ENCODE measurements at regions not wholly inside any gene's neighbourhood (a gene's known extent, or its start where the extent isn't known, plus 50 kb on each side); places are given as distances from the start of the nearest gene placed in this dataset.

- TF ChIP-seq YY1 (IDR thresholded peaks at IDR 0.05; ENCODE audit: low read depth) (no peak), REST (IDR thresholded peaks at IDR 0.05; ENCODE audit: low read depth) (no peak), EGR1 (IDR thresholded peaks at IDR 0.05) (no peak), CEBPB (IDR thresholded peaks at IDR 0.05) (no peak), TEAD4 (IDR thresholded peaks at IDR 0.05) (no peak), FOXM1 (IDR thresholded peaks at IDR 0.05; ENCODE audit: borderline replicate concordance, low read depth) (no peak), ZBTB7A (IDR thresholded peaks at IDR 0.05; ENCODE audit: low read depth) (no peak), EP300 (IDR thresholded peaks at IDR 0.05; ENCODE audit: borderline replicate concordance) (no peak), MAX (IDR thresholded peaks at IDR 0.05) (no peak), USF1 (IDR thresholded peaks at IDR 0.05) (no peak), TAF1 (IDR thresholded peaks at IDR 0.05; ENCODE audit: low read depth) (no peak), RAD21 (IDR thresholded peaks at IDR 0.05; ENCODE audit: low read depth) (no peak), NFIC (IDR thresholded peaks at IDR 0.05) (no peak), CREB1 (IDR thresholded peaks at IDR 0.05; ENCODE audit: low read depth) (no peak), TCF12 (IDR thresholded peaks at IDR 0.05; ENCODE audit: low read depth) (no peak)
Measured at GRCh38 chr6:8558953-8559352, 123.6 kb upstream of the SLC35B3 start.

- TF ChIP-seq TAF1 (IDR thresholded peaks at IDR 0.05; ENCODE audit: low read depth) (no peak), REST (IDR thresholded peaks at IDR 0.05; ENCODE audit: low read depth) (no peak)
Measured at GRCh38 chr6:8557014-8557748, 121.8 kb upstream of the SLC35B3 start.

- TF ChIP-seq REST (IDR thresholded peaks at IDR 0.05; ENCODE audit: low read depth) (no peak), USF1 (IDR thresholded peaks at IDR 0.05) (no peak), EP300 (IDR thresholded peaks at IDR 0.05; ENCODE audit: borderline replicate concordance) (no peak), MAX (IDR thresholded peaks at IDR 0.05) (no peak), EGR1 (IDR thresholded peaks at IDR 0.05) (no peak), CREB1 (IDR thresholded peaks at IDR 0.05; ENCODE audit: low read depth) (no peak), YY1 (IDR thresholded peaks at IDR 0.05; ENCODE audit: low read depth) (no peak), RAD21 (IDR thresholded peaks at IDR 0.05; ENCODE audit: low read depth) (no peak), CEBPB (IDR thresholded peaks at IDR 0.05) (no peak)
Measured at GRCh38 chr6:8556370-8557013, 121.1 kb upstream of the SLC35B3 start.

GRCh38 chr6:8551993-8552392 lies 116.6 kb upstream of the SLC35B3 start:
- TF ChIP-seq NFIC (IDR thresholded peaks at IDR 0.05), result no peak
- TF ChIP-seq TAF1 (IDR thresholded peaks at IDR 0.05; ENCODE audit: low read depth), result no peak
- TF ChIP-seq MAX (IDR thresholded peaks at IDR 0.05), result no peak
- TF ChIP-seq CEBPB (IDR thresholded peaks at IDR 0.05), result no peak
- TF ChIP-seq EGR1 (IDR thresholded peaks at IDR 0.05), result no peak
- TF ChIP-seq USF1 (IDR thresholded peaks at IDR 0.05), result no peak
- TF ChIP-seq YY1 (IDR thresholded peaks at IDR 0.05; ENCODE audit: low read depth), result no peak
- no peak for TF ChIP-seq ZBTB7A (IDR thresholded peaks at IDR 0.05; ENCODE audit: low read depth)
- no peak for TF ChIP-seq TCF12 (IDR thresholded peaks at IDR 0.05; ENCODE audit: low read depth)
- no peak for TF ChIP-seq RAD21 (IDR thresholded peaks at IDR 0.05; ENCODE audit: low read depth)
- TF ChIP-seq REST (IDR thresholded peaks at IDR 0.05; ENCODE audit: low read depth), result no peak
- no peak for TF ChIP-seq EP300 (IDR thresholded peaks at IDR 0.05; ENCODE audit: borderline replicate concordance)
- no peak for TF ChIP-seq FOXM1 (IDR thresholded peaks at IDR 0.05; ENCODE audit: borderline replicate concordance, low read depth)
- no peak for TF ChIP-seq CREB1 (IDR thresholded peaks at IDR 0.05; ENCODE audit: low read depth)
- TF ChIP-seq TEAD4 (IDR thresholded peaks at IDR 0.05), result no peak

Data from Ishikawa (cell line).